ENCODE measurements at regions not wholly inside any gene's neighbourhood (a gene's known extent, or its start where the extent isn't known, plus 50 kb on each side); places are given as distances from the start of the nearest gene placed in this dataset.

- TF ChIP-seq TAF1 (IDR thresholded peaks at IDR 0.05; ENCODE audit: borderline replicate concordance, insufficient read depth, low read length) (no peak), SIN3A (IDR thresholded peaks at IDR 0.05; ENCODE audit: borderline replicate concordance, insufficient read depth, low read length) (no peak), FOXP2 (optimal IDR thresholded peaks at IDR 0.05; ENCODE audit: borderline replicate concordance, extremely low read depth, extremely low read length, insufficient read depth) (no peak), REST (IDR thresholded peaks at IDR 0.05; ENCODE audit: insufficient read depth in 1 of 2, low read depth in 2 of 2, low read length in 2 of 2) (no peak), POLR2AphosphoS5 (IDR thresholded peaks at IDR 0.05; ENCODE audit: low read depth, low read length) (no peak)
Measured at GRCh38 chr18:40754477-40754876, 1200.6 kb upstream of the PIK3C3 start.

- no peak for TF ChIP-seq POLR2AphosphoS5 (IDR thresholded peaks at IDR 0.05; ENCODE audit: low read depth, low read length)
- no peak for TF ChIP-seq FOXP2 (optimal IDR thresholded peaks at IDR 0.05; ENCODE audit: borderline replicate concordance, extremely low read depth, extremely low read length, insufficient read depth)
- no peak for TF ChIP-seq SIN3A (IDR thresholded peaks at IDR 0.05; ENCODE audit: borderline replicate concordance, insufficient read depth, low read length)
- no peak for TF ChIP-seq REST (IDR thresholded peaks at IDR 0.05; ENCODE audit: insufficient read depth in 1 of 2, low read depth in 2 of 2, low read length in 2 of 2)
- TF ChIP-seq TAF1 (IDR thresholded peaks at IDR 0.05; ENCODE audit: borderline replicate concordance, insufficient read depth, low read length) = no peak
Measured at GRCh38 chr18:40752316-40752715, 1202.7 kb upstream of the PIK3C3 start.

- no peak for TF ChIP-seq FOXP2 (optimal IDR thresholded peaks at IDR 0.05; ENCODE audit: borderline replicate concordance, extremely low read depth, extremely low read length, insufficient read depth)
- TF ChIP-seq REST (IDR thresholded peaks at IDR 0.05; ENCODE audit: insufficient read depth in 1 of 2, low read depth in 2 of 2, low read length in 2 of 2) = no peak
- no peak for TF ChIP-seq TAF1 (IDR thresholded peaks at IDR 0.05; ENCODE audit: borderline replicate concordance, insufficient read depth, low read length)
Measured at GRCh38 chr18:40751186-40751585, 1203.8 kb upstream of the PIK3C3 start.

GRCh38 chr18:40739029-40739428, 1216.0 kb upstream of the PIK3C3 start:
- TF ChIP-seq TAF1 (IDR thresholded peaks at IDR 0.05; ENCODE audit: borderline replicate concordance, insufficient read depth, low read length) (no peak), REST (IDR thresholded peaks at IDR 0.05; ENCODE audit: insufficient read depth in 1 of 2, low read depth in 2 of 2, low read length in 2 of 2) (no peak), FOXP2 (optimal IDR thresholded peaks at IDR 0.05; ENCODE audit: borderline replicate concordance, extremely low read depth, extremely low read length, insufficient read depth) (no peak), POLR2AphosphoS5 (IDR thresholded peaks at IDR 0.05; ENCODE audit: low read depth, low read length) (no peak), SIN3A (IDR thresholded peaks at IDR 0.05; ENCODE audit: borderline replicate concordance, insufficient read depth, low read length) (no peak)

- TF ChIP-seq POLR2AphosphoS5 (IDR thresholded peaks at IDR 0.05; ENCODE audit: low read depth, low read length) (no peak), REST (IDR thresholded peaks at IDR 0.05; ENCODE audit: insufficient read depth in 1 of 2, low read depth in 2 of 2, low read length in 2 of 2) (no peak), SIN3A (IDR thresholded peaks at IDR 0.05; ENCODE audit: borderline replicate concordance, insufficient read depth, low read length) (no peak), FOXP2 (optimal IDR thresholded peaks at IDR 0.05; ENCODE audit: borderline replicate concordance, extremely low read depth, extremely low read length, insufficient read depth) (no peak), TAF1 (IDR thresholded peaks at IDR 0.05; ENCODE audit: borderline replicate concordance, insufficient read depth, low read length) (no peak)
Measured at GRCh38 chr18:40738321-40738880, 1216.6 kb upstream of the PIK3C3 start.

Data from PFSK-1 (cell line).